Ovary (tissue), 3 donors: ENCODE measurements at regions not wholly inside any gene's neighbourhood (a gene's known extent, or its start where the extent isn't known, plus 50 kb on each side); places are given as distances from the start of the nearest gene placed in this dataset.

Experiments used
- EP300 ChIP-seq: sonication (generic); formaldehyde crosslinking; IDR thresholded peaks from one replicate; pipeline ENCODE4 v1.6.1; 2017; ENCODE audit warnings: antibody characterized with exemption
- POLR2A ChIP-seq: fragments of 450-650 bp; IDR thresholded peaks from one replicate; pipeline ENCODE4 v1.6.1; 2017; ENCODE audit warnings: antibody characterized with exemption, mild to moderate bottlenecking, moderate library complexity
- TF ChIP-seq, protein P1 (sequence below), 3 donors: fragments of 450-650 bp in 2 of 3; fragments of 200-600 bp in 1 of 3; IDR thresholded peaks; one replicate each; pipeline versions ENCODE4 v1.5.1 to v1.8.0; 2016 to 2022; ENCODE audit warnings: antibody characterized with exemption in 3 of 3, mild to moderate bottlenecking in 1 of 3
- donor health status: DM: no; HTN: no; CAD: no.

- TF ChIP-seq, protein P1, sequence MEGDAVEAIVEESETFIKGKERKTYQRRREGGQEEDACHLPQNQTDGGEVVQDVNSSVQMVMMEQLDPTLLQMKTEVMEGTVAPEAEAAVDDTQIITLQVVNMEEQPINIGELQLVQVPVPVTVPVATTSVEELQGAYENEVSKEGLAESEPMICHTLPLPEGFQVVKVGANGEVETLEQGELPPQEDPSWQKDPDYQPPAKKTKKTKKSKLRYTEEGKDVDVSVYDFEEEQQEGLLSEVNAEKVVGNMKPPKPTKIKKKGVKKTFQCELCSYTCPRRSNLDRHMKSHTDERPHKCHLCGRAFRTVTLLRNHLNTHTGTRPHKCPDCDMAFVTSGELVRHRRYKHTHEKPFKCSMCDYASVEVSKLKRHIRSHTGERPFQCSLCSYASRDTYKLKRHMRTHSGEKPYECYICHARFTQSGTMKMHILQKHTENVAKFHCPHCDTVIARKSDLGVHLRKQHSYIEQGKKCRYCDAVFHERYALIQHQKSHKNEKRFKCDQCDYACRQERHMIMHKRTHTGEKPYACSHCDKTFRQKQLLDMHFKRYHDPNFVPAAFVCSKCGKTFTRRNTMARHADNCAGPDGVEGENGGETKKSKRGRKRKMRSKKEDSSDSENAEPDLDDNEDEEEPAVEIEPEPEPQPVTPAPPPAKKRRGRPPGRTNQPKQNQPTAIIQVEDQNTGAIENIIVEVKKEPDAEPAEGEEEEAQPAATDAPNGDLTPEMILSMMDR (IDR thresholded peaks at IDR 0.05), result no peak
- TF ChIP-seq POLR2A (no peak), EP300 (no peak)
Observed at GRCh38 chr11:19327280-19327679, 86.5 kb upstream of the E2F8 start.
